ENCODE measurements at regions not wholly inside any gene's neighbourhood (a gene's known extent, or its start where the extent isn't known, plus 50 kb on each side); places are given as distances from the start of the nearest gene placed in this dataset.

DNA sequence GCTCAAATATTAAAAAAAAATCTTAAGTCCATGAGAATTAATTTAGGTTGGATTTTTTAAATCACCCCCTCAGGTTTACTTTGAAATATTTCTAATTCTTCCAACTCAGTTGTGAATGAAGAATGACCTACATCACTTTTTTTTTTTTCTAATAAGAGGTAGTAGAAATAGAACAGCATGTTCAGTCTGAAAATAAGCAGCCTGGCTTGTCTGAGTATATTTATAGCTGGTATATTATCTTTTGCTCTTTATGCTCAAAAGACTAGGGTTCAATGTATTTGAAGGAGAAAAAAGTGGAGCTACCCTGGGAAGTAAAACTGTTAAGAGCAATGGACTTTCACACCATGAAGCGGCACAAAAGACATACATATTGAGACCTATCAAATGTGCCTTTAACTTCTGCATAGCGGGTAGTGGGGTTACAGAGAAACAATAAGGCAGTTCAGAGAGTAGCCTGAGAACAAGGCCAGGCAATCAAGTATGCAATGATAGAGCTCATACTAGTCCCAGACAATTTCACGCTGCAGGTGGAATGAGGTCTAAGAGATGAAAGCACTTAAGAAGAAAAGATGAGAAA is 175.4 kb upstream of the CDH12 start:
- H3K4me3 ChIP-seq (ENCODE audit: low read depth, low read length), result no peak overlapping the region
- no peaks in the 10 kb centered on the region for H3K4me1 ChIP-seq
- no peak for DNase-seq
- no peaks in the 10 kb centered on the region for H3K9me3 ChIP-seq
- no peaks in the 10 kb centered on the region for H3K36me3 ChIP-seq
- TF ChIP-seq CTCF (IDR thresholded peaks at IDR 0.05; ENCODE audit: low read depth, low read length), result no peak
- H3K27me3 ChIP-seq, result no peaks in the 10 kb centered on the region

- no peaks in the 10 kb centered on the region for H3K4me1 ChIP-seq
- H3K36me3 ChIP-seq, result no peaks in the 10 kb centered on the region
- DNase-seq, result no peak
- no peaks in the 10 kb centered on the region for H3K27me3 ChIP-seq
- no peak overlapping the region for H3K4me3 ChIP-seq (ENCODE audit: low read depth, low read length)
- TF ChIP-seq CTCF (IDR thresholded peaks at IDR 0.05; ENCODE audit: low read depth, low read length), result no peak
- no peaks in the 10 kb centered on the region for H3K9me3 ChIP-seq
Observed at GRCh38 chr5:23027830-23028229, 174.7 kb upstream of the CDH12 start.

- Histone ChIP-seq H3K36me3 (no peaks in the 10 kb centered on the region), H3K27me3 (no peaks in the 10 kb centered on the region), H3K9me3 (no peaks in the 10 kb centered on the region), H3K4me3 (ENCODE audit: low read depth, low read length) (no peak overlapping the region), H3K4me1 (no peaks in the 10 kb centered on the region)
- no peak for TF ChIP-seq CTCF (IDR thresholded peaks at IDR 0.05; ENCODE audit: low read depth, low read length)
- DNase-seq, result no peak
Observed at GRCh38 chr5:23027331-23027730, 174.2 kb upstream of the CDH12 start.

- TF ChIP-seq CTCF (IDR thresholded peaks at IDR 0.05; ENCODE audit: low read depth, low read length), result no peak
- Histone ChIP-seq H3K27me3 (no peaks in the 10 kb centered on the region), H3K9me3 (no peaks in the 10 kb centered on the region), H3K4me3 (ENCODE audit: low read depth, low read length) (no peak overlapping the region), H3K4me1 (no peaks in the 10 kb centered on the region), H3K36me3 (no peaks in the 10 kb centered on the region)
- DNase-seq, result no peak
Observed at GRCh38 chr5:23026252-23027170, 173.4 kb upstream of the CDH12 start.

DNA sequence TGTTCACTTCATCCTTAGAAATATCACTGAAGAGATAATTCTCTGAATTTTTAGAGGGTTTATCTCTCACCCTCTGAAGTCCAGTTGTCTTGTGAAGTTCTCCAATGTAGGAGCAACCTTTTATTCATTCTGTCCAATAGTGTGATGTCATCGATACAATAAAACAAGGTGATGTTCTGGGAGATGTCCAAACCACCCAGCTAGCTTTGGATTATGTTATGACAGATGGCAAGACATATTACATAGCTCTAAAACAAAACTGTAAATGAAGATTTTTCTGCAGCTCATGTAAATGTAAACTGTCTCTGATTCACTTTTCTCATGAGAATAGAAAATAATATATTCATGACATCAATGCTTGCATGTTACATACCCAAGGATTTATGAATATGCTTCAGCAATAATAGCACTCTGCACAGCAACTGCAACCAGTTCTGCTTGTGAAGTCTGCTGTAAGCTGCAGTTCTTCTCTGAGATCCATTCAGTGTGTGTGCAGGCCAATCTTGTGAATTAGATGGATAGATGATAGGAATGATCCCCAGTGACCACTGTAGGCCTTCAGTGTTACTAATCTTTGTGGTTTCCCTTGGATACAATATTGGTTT is 172.6 kb upstream of the CDH12 start:
- Histone ChIP-seq H3K4me1 (no peaks in the 10 kb centered on the region), H3K4me3 (ENCODE audit: low read depth, low read length) (no peak overlapping the region), H3K36me3 (no peaks in the 10 kb centered on the region), H3K9me3 (no peaks in the 10 kb centered on the region), H3K27me3 (no peaks in the 10 kb centered on the region)
- DNase-seq, result no peak
- TF ChIP-seq CTCF (IDR thresholded peaks at IDR 0.05; ENCODE audit: low read depth, low read length), result no peak

DNA sequence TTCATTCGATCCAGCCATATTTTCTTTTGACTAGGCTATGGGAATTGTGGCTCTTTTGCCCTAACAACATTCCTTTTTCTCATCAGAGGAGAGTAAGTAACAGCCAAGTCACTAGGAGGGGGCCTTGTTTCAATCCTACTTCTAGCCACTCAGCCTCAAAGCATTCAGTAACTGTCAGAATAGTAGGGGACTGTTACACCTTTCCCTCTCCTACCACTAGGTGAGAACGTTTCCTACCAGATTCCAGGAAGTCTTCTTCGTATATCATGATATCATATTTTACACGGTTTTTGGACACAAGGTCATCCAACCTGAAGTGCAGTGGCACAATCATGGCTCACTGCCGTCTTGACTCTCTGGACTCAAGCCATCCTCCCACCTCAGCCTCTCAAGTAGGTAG is 171.3 kb upstream of the CDH12 start:
- TF ChIP-seq CTCF (IDR thresholded peaks at IDR 0.05; ENCODE audit: low read depth, low read length), result no peak
- DNase-seq, result no peak
- Histone ChIP-seq H3K9me3 (no peaks in the 10 kb centered on the region), H3K36me3 (no peaks in the 10 kb centered on the region), H3K4me1 (no peaks in the 10 kb centered on the region), H3K4me3 (ENCODE audit: low read depth, low read length) (no peak overlapping the region), H3K27me3 (no peaks in the 10 kb centered on the region)

All from BE2C (cell line).